Activated CD8-positive, alpha-beta T cell treated with anti-CD3 and anti-CD28 coated beads, Interleukin-2, amount 10 ng/mL, durations not matched to agents 7 days and 5 days (primary cell): ENCODE measurements at regions not wholly inside any gene's neighbourhood (a gene's known extent, or its start where the extent isn't known, plus 50 kb on each side); places are given as distances from the start of the nearest gene placed in this dataset.
"Not testable (repeated sequence)": the region's sequence is repeated elsewhere in the genome, so short reads cannot be mapped to it uniquely, and the experiment has no call there.

Experiments used
- ATAC-seq: fragments of 150-1000 bp; cut with Tn5 transposase; one replicate; pipeline ENCODE4 v1.10.0; 2021; ENCODE audit warnings: moderate library complexity
- CTCF ChIA-PET: fragments of 350-600 bp; sonication (Branson Sonifier 250); formaldehyde crosslinking; loops from one replicate; lab custom pipeline; 2021; ENCODE audit warnings: antibody characterized with exemption; lab: Charles Lee
- POLR2A ChIA-PET: fragments of 350-600 bp; sonication (Branson Sonifier 250); formaldehyde crosslinking; loops from one replicate; lab custom pipeline; 2021; ENCODE audit warnings: antibody characterized with exemption; lab: Charles Lee
- DNase-seq: peaks from one replicate; pipeline ENCODE4 v3.0.0-alpha.2; 2020
- H3K27ac Mint-ChIP-seq: one replicate; pipeline ENCODE4 v1.8.0; 2021; ENCODE audit warnings: mild to moderate bottlenecking, mixed read lengths
- H3K27me3 Mint-ChIP-seq: one replicate; pipeline ENCODE4 v1.8.0; 2021; ENCODE audit warnings: low read depth, mixed read lengths
- H3K36me3 Mint-ChIP-seq: one replicate; pipeline ENCODE4 v1.8.0; 2021; ENCODE audit warnings: low read depth, mixed read lengths
- H3K4me1 Mint-ChIP-seq: one replicate; pipeline ENCODE4 v1.8.0; 2021; ENCODE audit warnings: low read depth, mixed read lengths
- H3K4me3 Mint-ChIP-seq: one replicate; pipeline ENCODE4 v1.8.0; 2021; ENCODE audit warnings: mild to moderate bottlenecking, mixed read lengths
- H3K9me3 Mint-ChIP-seq: one replicate; pipeline ENCODE4 v1.8.0; 2022; ENCODE audit warnings: mixed read lengths; ENCODE audit not compliant: insufficient read depth

GRCh38 chr3:113377158-113377557, 64.1 kb downstream of the CFAP44 start:
- ChIA-PET CTCF (no interaction called here), POLR2A (no interaction called here)
- Mint-ChIP-seq H3K36me3 (no peaks in the 10 kb centered on the region), H3K4me1 (no peaks in the 10 kb centered on the region), H3K27me3 (no peaks in the 10 kb centered on the region), H3K4me3 (no peak overlapping the region), H3K27ac (no peak overlapping the region), H3K9me3 (no peaks in the 10 kb centered on the region)
- ATAC-seq (no peak), DNase-seq (no peak)

DNA sequence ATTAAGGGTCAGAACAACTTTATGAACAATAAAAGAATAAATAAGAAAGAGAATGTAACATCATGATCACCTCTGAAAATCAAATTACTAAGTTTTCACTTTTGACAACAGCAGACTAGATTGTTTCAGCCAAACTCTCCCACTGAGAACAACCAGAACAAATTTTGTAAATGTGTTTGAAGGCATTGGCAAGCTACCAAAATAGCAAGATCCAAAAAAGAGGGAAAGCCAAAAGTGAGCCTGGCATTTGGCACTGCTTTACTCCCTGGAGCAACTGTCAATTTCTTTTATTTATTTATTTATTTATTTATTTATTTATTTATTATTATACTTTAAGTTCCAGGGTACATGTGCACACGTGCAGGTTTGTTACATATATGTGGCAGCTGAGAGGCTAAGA, 67.2 kb downstream of the CFAP44 start:
- no peak for DNase-seq
- Mint-ChIP-seq H3K36me3 (peaks cover 3% of the 10 kb centered on the region), H3K27me3 (no peaks in the 10 kb centered on the region), H3K9me3 (no peaks in the 10 kb centered on the region), H3K4me1 (no peaks in the 10 kb centered on the region), H3K27ac (no peak overlapping the region), H3K4me3 (no peak overlapping the region)
- ChIA-PET CTCF (no interaction called here), POLR2A (no interaction called here)
- ATAC-seq: no peak

DNA sequence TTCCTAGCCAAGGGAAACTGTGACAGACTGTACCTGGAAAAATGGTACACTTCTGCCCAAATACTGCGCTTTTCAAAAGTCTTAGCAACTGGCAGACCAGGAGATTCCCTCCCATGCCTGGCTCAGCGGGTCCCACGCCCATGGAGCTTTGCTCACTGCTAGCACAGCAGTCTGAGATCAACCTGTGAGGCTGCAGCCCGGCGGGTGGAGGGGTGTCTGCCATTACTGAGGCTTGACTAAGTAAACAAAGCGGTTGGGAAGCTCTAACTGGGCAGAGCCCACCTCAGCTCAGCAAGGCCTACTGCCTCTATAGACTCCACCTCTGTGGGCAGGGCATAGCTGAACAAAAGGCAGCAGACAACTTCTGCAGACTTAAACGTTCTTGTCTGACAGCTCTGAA, 74.5 kb downstream of the CFAP44 start:
- H3K36me3 Mint-ChIP-seq, ATAC-seq, DNase-seq, H3K27ac Mint-ChIP-seq, H3K27me3 Mint-ChIP-seq, H3K9me3 Mint-ChIP-seq, POLR2A ChIA-PET, H3K4me3 Mint-ChIP-seq, H3K4me1 Mint-ChIP-seq: not testable (repeated sequence)
- CTCF ChIA-PET: interaction anchor here (0.6 kb wide), 1 partner anchor 647 kb away, joined by 3 read pairs; no protein-coding TSS in a partner anchor

DNA sequence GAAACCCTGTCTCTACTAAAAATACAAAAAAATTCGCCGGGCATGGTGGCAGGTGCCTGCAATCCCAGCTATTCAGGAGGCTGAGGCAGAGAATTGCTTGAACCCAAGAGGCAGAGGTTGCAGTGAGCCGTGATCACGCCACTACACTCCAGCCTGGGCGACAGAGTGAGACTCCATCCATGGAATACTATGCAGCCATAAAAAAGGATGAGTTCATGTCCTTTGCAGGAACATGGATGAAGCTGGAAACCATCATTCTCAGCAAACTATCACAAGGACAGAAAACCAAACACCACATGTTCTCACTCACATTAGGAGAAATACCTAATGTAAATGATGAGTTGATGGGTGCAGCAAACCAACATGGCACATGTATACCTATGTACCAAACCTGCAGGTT, 86.0 kb downstream of the CFAP44 start:
- H3K36me3 Mint-ChIP-seq, H3K4me1 Mint-ChIP-seq, DNase-seq, H3K9me3 Mint-ChIP-seq, H3K4me3 Mint-ChIP-seq, H3K27ac Mint-ChIP-seq, H3K27me3 Mint-ChIP-seq, ATAC-seq, POLR2A ChIA-PET, CTCF ChIA-PET: not testable (repeated sequence)

DNA sequence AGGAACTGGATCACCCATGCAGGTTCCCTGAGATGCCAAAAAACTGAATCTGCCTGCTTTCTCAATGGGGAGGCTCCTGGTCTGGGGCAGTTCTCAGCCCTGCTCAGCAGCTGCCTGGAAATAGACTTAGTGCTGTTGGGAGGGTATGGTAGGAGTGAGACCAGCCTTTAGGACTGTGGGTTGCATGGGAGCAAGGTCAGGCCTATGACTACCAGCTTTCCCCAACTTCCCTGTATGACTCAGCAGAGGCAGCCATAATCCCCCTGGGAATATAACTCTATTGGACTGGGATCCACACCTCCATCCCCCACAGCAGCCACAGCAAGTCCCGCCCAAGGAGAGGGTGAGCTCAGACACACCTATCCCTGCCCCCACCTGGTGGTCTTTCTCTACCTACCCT, 87.0 kb downstream of the CFAP44 start:
- no peaks in the 10 kb centered on the region for H3K9me3 Mint-ChIP-seq
- no peaks in the 10 kb centered on the region for H3K36me3 Mint-ChIP-seq
- H3K27me3 Mint-ChIP-seq: no peaks in the 10 kb centered on the region
- no peak for DNase-seq
- no peak overlapping the region for H3K4me3 Mint-ChIP-seq
- CTCF ChIA-PET: no interaction called here
- ATAC-seq: no peak
- H3K27ac Mint-ChIP-seq: no peak overlapping the region
- POLR2A ChIA-PET: no interaction called here
- no peaks in the 10 kb centered on the region for H3K4me1 Mint-ChIP-seq

- H3K4me1 Mint-ChIP-seq: no peaks in the 10 kb centered on the region
- no peaks in the 10 kb centered on the region for H3K27me3 Mint-ChIP-seq
- ChIA-PET POLR2A (no interaction called here), CTCF (interaction anchor here (1.0 kb wide), 1 partner anchor 11 kb away, joined by 3 read pairs; no protein-coding TSS in a partner anchor)
- H3K9me3 Mint-ChIP-seq: no peaks in the 10 kb centered on the region
- no peaks in the 10 kb centered on the region for H3K36me3 Mint-ChIP-seq
- H3K4me3 Mint-ChIP-seq: no peak overlapping the region
- no peak overlapping the region for H3K27ac Mint-ChIP-seq
- ATAC-seq (no peak), DNase-seq (no peak)
Observed at GRCh38 chr3:113353678-113354077, 87.6 kb downstream of the CFAP44 start.

- ChIA-PET CTCF (no interaction called here), POLR2A (no interaction called here)
- Mint-ChIP-seq H3K4me3 (no peak overlapping the region), H3K9me3 (no peaks in the 10 kb centered on the region), H3K36me3 (no peaks in the 10 kb centered on the region), H3K27me3 (no peaks in the 10 kb centered on the region), H3K27ac (no peak overlapping the region), H3K4me1 (no peaks in the 10 kb centered on the region)
- ATAC-seq: no peak
- DNase-seq: no peak
Observed at GRCh38 chr3:113340785-113341184, 100.5 kb downstream of the CFAP44 start.

GRCh38 chr3:113339616-113340244, 101.6 kb downstream of the CFAP44 start:
- no peak for ATAC-seq

More at GRCh38 chr3:113339616-113340244, 101.6 kb downstream of the CFAP44 start:
- ChIA-PET CTCF (interaction anchor here (1.1 kb wide), 1 partner anchor 175 kb away, joined by 3 read pairs; the partner anchor contains the start of gene SPICE1), POLR2A (no interaction called here)
- no peak overlapping the region for H3K4me3 Mint-ChIP-seq
- H3K36me3 Mint-ChIP-seq: no peaks in the 10 kb centered on the region
- no peaks in the 10 kb centered on the region for H3K9me3 Mint-ChIP-seq
- H3K27me3 Mint-ChIP-seq: no peaks in the 10 kb centered on the region
- no peak overlapping the region for H3K27ac Mint-ChIP-seq
- no peak for DNase-seq
- H3K4me1 Mint-ChIP-seq: no peaks in the 10 kb centered on the region
